Activated CD4-positive, alpha-beta memory T cell treated with anti-CD3 and anti-CD28 coated beads for 36 hours (primary cell): ENCODE measurements at regions not wholly inside any gene's neighbourhood (a gene's known extent, or its start where the extent isn't known, plus 50 kb on each side); places are given as distances from the start of the nearest gene placed in this dataset.

Experiments used
- CTCF ChIA-PET: fragments of 350-600 bp; sonication (Branson Sonifier 250); formaldehyde crosslinking; loops from one replicate; lab custom pipeline; 2021; ENCODE audit warnings: antibody characterized with exemption, inconsistent platforms; lab: Charles Lee
- POLR2A ChIA-PET: fragments of 350-600 bp; sonication (Branson Sonifier 250); formaldehyde crosslinking; loops from one replicate; lab custom pipeline; 2021; ENCODE audit warnings: antibody characterized with exemption; lab: Charles Lee
- DNase-seq: peaks from one replicate; pipeline ENCODE4 v3.0.0-alpha.2; 2020
- H3K27ac Mint-ChIP-seq: one replicate; pipeline ENCODE4 v1.8.0; 2021; ENCODE audit warnings: mixed read lengths
- H3K27me3 Mint-ChIP-seq: one replicate; pipeline ENCODE4 v1.8.0; 2021; ENCODE audit warnings: mixed read lengths
- H3K36me3 Mint-ChIP-seq: one replicate; pipeline ENCODE4 v1.8.0; 2021; ENCODE audit warnings: mixed read lengths
- H3K4me1 Mint-ChIP-seq: one replicate; pipeline ENCODE4 v1.8.0; 2021; ENCODE audit warnings: low read depth, mixed read lengths
- H3K4me3 Mint-ChIP-seq: one replicate; pipeline ENCODE4 v1.8.0; 2021; ENCODE audit warnings: mild to moderate bottlenecking, mixed read lengths
- H3K9me3 Mint-ChIP-seq: one replicate; pipeline ENCODE4 v1.8.0; 2021; ENCODE audit warnings: mixed read lengths
- intact Hi-C: fragments of 100-400 bp; cut with micrococcal nuclease; formaldehyde crosslinking; loops from one replicate; pipeline ENCODE4 v1.15.1; 2023

GRCh38 chr16:51302042-51302441, 151.0 kb upstream of the SALL1 start:
- no peak for DNase-seq
- Mint-ChIP-seq H3K27ac (no peak overlapping the region), H3K9me3 (peaks cover 9% of the 10 kb centered on the region), H3K27me3 (no peaks in the 10 kb centered on the region), H3K4me3 (no peak overlapping the region), H3K4me1 (no peaks in the 10 kb centered on the region), H3K36me3 (no peaks in the 10 kb centered on the region)
- POLR2A ChIA-PET: no interaction called here
- intact Hi-C loops: no loop called here
- CTCF ChIA-PET: no interaction called here

- Mint-ChIP-seq H3K36me3 (no peaks in the 10 kb centered on the region), H3K27ac (no peak overlapping the region), H3K4me1 (no peaks in the 10 kb centered on the region), H3K27me3 (no peaks in the 10 kb centered on the region), H3K9me3 (peaks cover 9% of the 10 kb centered on the region), H3K4me3 (no peak overlapping the region)
- ChIA-PET POLR2A (no interaction called here), CTCF (no interaction called here)
- intact Hi-C loops: no loop called here
- DNase-seq: no peak
These were observed 147.7 kb upstream of the SALL1 start for GRCh38 chr16:51298800-51299199.

- Mint-ChIP-seq H3K4me1 (no peaks in the 10 kb centered on the region), H3K4me3 (no peak overlapping the region), H3K27me3 (no peaks in the 10 kb centered on the region), H3K36me3 (no peaks in the 10 kb centered on the region), H3K9me3 (no peaks in the 10 kb centered on the region), H3K27ac (no peak overlapping the region)
- intact Hi-C loops: no loop called here
- ChIA-PET CTCF (no interaction called here), POLR2A (no interaction called here)
- no peak for DNase-seq
These were observed 139.6 kb upstream of the SALL1 start for GRCh38 chr16:51290442-51291285.

GRCh38 chr16:51289336-51289735, 138.3 kb upstream of the SALL1 start:
- intact Hi-C loops: no loop called here
- Mint-ChIP-seq H3K27me3 (no peaks in the 10 kb centered on the region), H3K36me3 (no peaks in the 10 kb centered on the region), H3K27ac (no peak overlapping the region), H3K4me1 (no peaks in the 10 kb centered on the region), H3K4me3 (no peak overlapping the region), H3K9me3 (no peaks in the 10 kb centered on the region)
- DNase-seq: no peak
- POLR2A ChIA-PET: no interaction called here
- CTCF ChIA-PET: no interaction called here

- ChIA-PET POLR2A (no interaction called here), CTCF (no interaction called here)
- Mint-ChIP-seq H3K27me3 (no peaks in the 10 kb centered on the region), H3K4me1 (no peaks in the 10 kb centered on the region), H3K9me3 (no peaks in the 10 kb centered on the region), H3K27ac (no peak overlapping the region), H3K4me3 (no peak overlapping the region), H3K36me3 (no peaks in the 10 kb centered on the region)
- DNase-seq: no peak
- intact Hi-C loops: no loop called here
These were observed 136.2 kb upstream of the SALL1 start for GRCh38 chr16:51287121-51287755.

GRCh38 chr16:51286272-51286671, 135.2 kb upstream of the SALL1 start:
- ChIA-PET POLR2A (no interaction called here), CTCF (no interaction called here)
- H3K27me3 Mint-ChIP-seq: no peaks in the 10 kb centered on the region
- H3K27ac Mint-ChIP-seq: no peak overlapping the region
- H3K4me3 Mint-ChIP-seq: no peak overlapping the region
- intact Hi-C loops: no loop called here
- H3K9me3 Mint-ChIP-seq: no peaks in the 10 kb centered on the region
- no peaks in the 10 kb centered on the region for H3K4me1 Mint-ChIP-seq
- no peak for DNase-seq
- no peaks in the 10 kb centered on the region for H3K36me3 Mint-ChIP-seq

- Mint-ChIP-seq H3K27ac (no peak overlapping the region), H3K4me1 (no peaks in the 10 kb centered on the region), H3K9me3 (peaks cover 7% of the 10 kb centered on the region), H3K4me3 (no peak overlapping the region), H3K36me3 (no peaks in the 10 kb centered on the region), H3K27me3 (no peaks in the 10 kb centered on the region)
- no peak for DNase-seq
- POLR2A ChIA-PET: no interaction called here
- CTCF ChIA-PET: no interaction called here
- intact Hi-C loops: no loop called here
These were observed 125.3 kb upstream of the SALL1 start for GRCh38 chr16:51276336-51276735.

GRCh38 chr16:51272420-51272819, 121.3 kb upstream of the SALL1 start:
- Mint-ChIP-seq H3K27me3 (no peaks in the 10 kb centered on the region), H3K4me3 (no peak overlapping the region), H3K9me3 (peaks cover 9% of the 10 kb centered on the region), H3K36me3 (no peaks in the 10 kb centered on the region), H3K27ac (no peak overlapping the region), H3K4me1 (no peaks in the 10 kb centered on the region)
- no peak for DNase-seq
- CTCF ChIA-PET: no interaction called here
- intact Hi-C loops: no loop called here
- POLR2A ChIA-PET: no interaction called here

GRCh38 chr16:51271156-51271701, 120.2 kb upstream of the SALL1 start:
- H3K27me3 Mint-ChIP-seq: no peaks in the 10 kb centered on the region
- no peaks in the 10 kb centered on the region for H3K4me1 Mint-ChIP-seq
- no peak overlapping the region for H3K27ac Mint-ChIP-seq
- ChIA-PET POLR2A (no interaction called here), CTCF (no interaction called here)
- H3K4me3 Mint-ChIP-seq: no peak overlapping the region
- no peaks in the 10 kb centered on the region for H3K36me3 Mint-ChIP-seq
- no peak for DNase-seq
- intact Hi-C loops: no loop called here
- peaks cover 9% of the 10 kb centered on the region for H3K9me3 Mint-ChIP-seq

- Mint-ChIP-seq H3K4me1 (no peaks in the 10 kb centered on the region), H3K4me3 (no peak overlapping the region), H3K27ac (no peak overlapping the region), H3K27me3 (no peaks in the 10 kb centered on the region), H3K36me3 (no peaks in the 10 kb centered on the region), H3K9me3 (peaks cover 5% of the 10 kb centered on the region)
- intact Hi-C loops: no loop called here
- ChIA-PET POLR2A (no interaction called here), CTCF (no interaction called here)
- DNase-seq: no peak
These were observed 117.2 kb upstream of the SALL1 start for GRCh38 chr16:51268237-51268636.

- no peaks in the 10 kb centered on the region for H3K4me1 Mint-ChIP-seq
- CTCF ChIA-PET: no interaction called here
- peaks cover 5% of the 10 kb centered on the region for H3K9me3 Mint-ChIP-seq
- H3K27me3 Mint-ChIP-seq: no peaks in the 10 kb centered on the region
- DNase-seq: no peak
- no peaks in the 10 kb centered on the region for H3K36me3 Mint-ChIP-seq
- H3K4me3 Mint-ChIP-seq: no peak overlapping the region
- no peak overlapping the region for H3K27ac Mint-ChIP-seq
- intact Hi-C loops: no loop called here
- POLR2A ChIA-PET: no interaction called here
These were observed 116.6 kb upstream of the SALL1 start for GRCh38 chr16:51267681-51268080.

- no peaks in the 10 kb centered on the region for H3K4me1 Mint-ChIP-seq
These were observed 111.4 kb upstream of the SALL1 start for GRCh38 chr16:51262428-51262827.

GRCh38 chr16:51261919-51262318, 110.8 kb upstream of the SALL1 start:
- H3K36me3 Mint-ChIP-seq: no peaks in the 10 kb centered on the region
- no peaks in the 10 kb centered on the region for H3K4me1 Mint-ChIP-seq
- POLR2A ChIA-PET: no interaction called here
- no peak overlapping the region for H3K27ac Mint-ChIP-seq
- H3K9me3 Mint-ChIP-seq: peaks cover 4% of the 10 kb centered on the region
- CTCF ChIA-PET: no interaction called here
- no peak overlapping the region for H3K4me3 Mint-ChIP-seq
- H3K27me3 Mint-ChIP-seq: no peaks in the 10 kb centered on the region
- intact Hi-C loops: no loop called here
- no peak for DNase-seq

More at GRCh38 chr16:51262428-51262827, 111.4 kb upstream of the SALL1 start:
- no peak for DNase-seq
- intact Hi-C loops: no loop called here
- CTCF ChIA-PET: no interaction called here
- no peaks in the 10 kb centered on the region for H3K36me3 Mint-ChIP-seq
- H3K27ac Mint-ChIP-seq: no peak overlapping the region
- H3K4me3 Mint-ChIP-seq: no peak overlapping the region
- H3K9me3 Mint-ChIP-seq: peaks cover 4% of the 10 kb centered on the region
- H3K27me3 Mint-ChIP-seq: no peaks in the 10 kb centered on the region
- POLR2A ChIA-PET: no interaction called here
